Panc1 (cell line): ENCODE measurements at regions not wholly inside any gene's neighbourhood (a gene's known extent, or its start where the extent isn't known, plus 50 kb on each side); places are given as distances from the start of the nearest gene placed in this dataset.

Experiments used
- ATAC-seq: fragments of 200-7000 bp; cut with Tn5 transposase; 2 replicates; pipeline ENCODE4 v1.9.1; 2020; ENCODE audit warnings: mild to moderate bottlenecking, moderate library complexity
- BruUV-seq: library from RNA; stranded (reverse); fragments of 400-500 nt; replicated peaks from 2 replicates; lab custom pipeline; 2021; lab: Mats Ljungman, UMichigan
- CTCF ChIA-PET: fragments of 300-600 bp; sonication (Branson Sonifier 250); formaldehyde crosslinking; loops from one replicate; lab custom pipeline; 2022; ENCODE audit warnings: antibody characterized with exemption; lab: Charles Lee
- POLR2A ChIA-PET: fragments of 300-600 bp; sonication (Branson Sonifier 250); formaldehyde crosslinking; loops from one replicate; lab custom pipeline; 2022; ENCODE audit warnings: antibody characterized with exemption; lab: Charles Lee
- DNase-seq: peaks from one replicate; pipeline ENCODE4 v3.0.0-alpha.2; 2010; ENCODE audit warnings: low read depth, low spot score
- H3K27ac ChIP-seq: 2 replicates; pipeline ENCODE4 v1.5.1; 2011; ENCODE audit warnings: mild to moderate bottlenecking, low read length, inconsistent platforms
- H3K27me3 ChIP-seq: fragments of 200-500 bp; sonication (Bioruptor generic); 2 replicates; pipeline ENCODE4 v1.6.0; 2014; ENCODE audit warnings: low read length, inconsistent platforms; ENCODE audit not compliant: control insufficient read depth, insufficient read depth
- H3K36me3 ChIP-seq: fragments of 200-500 bp; sonication (Bioruptor generic); 2 replicates; pipeline ENCODE4 v1.5.1; 2014; ENCODE audit warnings: inconsistent platforms, mild to moderate bottlenecking, low read length, moderate library complexity; ENCODE audit not compliant: control insufficient read depth, insufficient read depth
- H3K4me1 ChIP-seq: 2 replicates; pipeline ENCODE4 v1.5.1; 2011; ENCODE audit warnings: inconsistent platforms, mild to moderate bottlenecking, low read length, moderate library complexity; ENCODE audit not compliant: control insufficient read depth, insufficient read depth
- H3K4me3 ChIP-seq, 2 experiments: 2 replicates each; pipeline ENCODE4 v1.5.1; 2011 to 2012; ENCODE audit warnings: low read depth in 2 of 2, low read length in 2 of 2, mild to moderate bottlenecking in 2 of 2, inconsistent platforms in 1 of 2, moderate library complexity in 1 of 2
- H3K9me3 ChIP-seq: fragments of 200-500 bp; sonication (Bioruptor generic); 2 replicates; pipeline ENCODE4 v1.5.1; 2014; ENCODE audit warnings: low read depth, mild to moderate bottlenecking, inconsistent platforms, low read length, moderate library complexity; ENCODE audit not compliant: control insufficient read depth, insufficient read depth
- POLR2AphosphoS5 ChIP-seq: IDR thresholded peaks from 2 replicates; pipeline ENCODE4 v1.6.1; 2012; ENCODE audit warnings: mild to moderate bottlenecking, low read depth, low read length, moderate library complexity
- SIN3A ChIP-seq: IDR thresholded peaks from 2 replicates; pipeline ENCODE4 v1.6.1; 2012; ENCODE audit warnings: low read depth, mild to moderate bottlenecking, low read length, moderate library complexity, borderline replicate concordance; ENCODE audit not compliant: insufficient read depth
- TCF7L2 ChIP-seq: IDR thresholded peaks from 2 replicates; pipeline ENCODE4 v1.6.1; 2011; ENCODE audit warnings: mild to moderate bottlenecking, low read depth, low read length, inconsistent platforms
- in situ Hi-C: cut with HindIII; loops from 2 replicates; pipeline ENCODE4 v1.10.0; 2016; ENCODE audit warnings: low sequenced_read_pairs, low pct_unique_long_range_greater_than_20kb
- intact Hi-C: fragments of 100-400 bp; cut with micrococcal nuclease; formaldehyde crosslinking; loops from one replicate; pipeline ENCODE4 v1.10.0; 2022; ENCODE audit not compliant: unreplicated experiment
- TF ChIP-seq, protein P1 (sequence below), 2 experiments: IDR thresholded peaks; 2 replicates each; pipeline ENCODE4 v1.6.1; 2011 to 2012; ENCODE audit warnings: low read depth in 2 of 2, control low read depth in 1 of 2, low read length in 1 of 2, mild to moderate bottlenecking in 1 of 2, moderate library complexity in 1 of 2; ENCODE audit not compliant: insufficient read depth in 1 of 2
- TF ChIP-seq, protein P2 (sequence below): fragments of 450-650 bp; IDR thresholded peaks from 2 replicates; pipeline ENCODE4 v1.5.1; 2017; ENCODE audit warnings: mild to moderate bottlenecking

DNA sequence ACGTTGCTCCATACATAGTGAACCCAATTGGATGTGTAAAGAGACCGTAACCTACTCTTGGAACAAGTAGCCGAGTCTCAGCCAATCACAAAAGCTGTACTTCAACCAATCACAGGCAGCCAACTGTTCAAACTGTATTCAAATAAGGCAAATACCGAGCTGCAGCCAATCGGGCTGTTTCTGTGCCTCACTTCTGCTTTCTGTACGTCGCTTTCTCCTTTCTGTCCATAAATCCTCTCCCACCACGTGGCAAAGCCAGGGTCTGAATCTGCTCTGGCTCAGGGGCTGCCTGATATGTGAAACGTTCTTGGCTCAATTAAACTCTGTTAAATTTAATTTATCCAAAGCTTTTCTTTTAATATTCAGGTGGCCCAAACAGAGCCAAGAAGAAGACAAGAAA, 210.3 kb downstream of the URB2 start:
- no TSS peak for BruUV-seq
- ChIA-PET POLR2A (no interaction called here), CTCF (no interaction called here)
- H3K27ac ChIP-seq, result no peak overlapping the region
- H3K4me1 ChIP-seq, result no peaks in the 10 kb centered on the region
- in situ Hi-C loops (no loop called here), intact Hi-C loops (no loop called here)
- no peaks in the 10 kb centered on the region for H3K36me3 ChIP-seq
- no peak overlapping the region for H3K4me3 ChIP-seq
- no peaks in the 10 kb centered on the region for H3K9me3 ChIP-seq
- no peak for ATAC-seq
- no peak for DNase-seq
- TF ChIP-seq TCF7L2 (no peak), POLR2AphosphoS5 (no peak), SIN3A (no peak)
- TF ChIP-seq, protein P1, sequence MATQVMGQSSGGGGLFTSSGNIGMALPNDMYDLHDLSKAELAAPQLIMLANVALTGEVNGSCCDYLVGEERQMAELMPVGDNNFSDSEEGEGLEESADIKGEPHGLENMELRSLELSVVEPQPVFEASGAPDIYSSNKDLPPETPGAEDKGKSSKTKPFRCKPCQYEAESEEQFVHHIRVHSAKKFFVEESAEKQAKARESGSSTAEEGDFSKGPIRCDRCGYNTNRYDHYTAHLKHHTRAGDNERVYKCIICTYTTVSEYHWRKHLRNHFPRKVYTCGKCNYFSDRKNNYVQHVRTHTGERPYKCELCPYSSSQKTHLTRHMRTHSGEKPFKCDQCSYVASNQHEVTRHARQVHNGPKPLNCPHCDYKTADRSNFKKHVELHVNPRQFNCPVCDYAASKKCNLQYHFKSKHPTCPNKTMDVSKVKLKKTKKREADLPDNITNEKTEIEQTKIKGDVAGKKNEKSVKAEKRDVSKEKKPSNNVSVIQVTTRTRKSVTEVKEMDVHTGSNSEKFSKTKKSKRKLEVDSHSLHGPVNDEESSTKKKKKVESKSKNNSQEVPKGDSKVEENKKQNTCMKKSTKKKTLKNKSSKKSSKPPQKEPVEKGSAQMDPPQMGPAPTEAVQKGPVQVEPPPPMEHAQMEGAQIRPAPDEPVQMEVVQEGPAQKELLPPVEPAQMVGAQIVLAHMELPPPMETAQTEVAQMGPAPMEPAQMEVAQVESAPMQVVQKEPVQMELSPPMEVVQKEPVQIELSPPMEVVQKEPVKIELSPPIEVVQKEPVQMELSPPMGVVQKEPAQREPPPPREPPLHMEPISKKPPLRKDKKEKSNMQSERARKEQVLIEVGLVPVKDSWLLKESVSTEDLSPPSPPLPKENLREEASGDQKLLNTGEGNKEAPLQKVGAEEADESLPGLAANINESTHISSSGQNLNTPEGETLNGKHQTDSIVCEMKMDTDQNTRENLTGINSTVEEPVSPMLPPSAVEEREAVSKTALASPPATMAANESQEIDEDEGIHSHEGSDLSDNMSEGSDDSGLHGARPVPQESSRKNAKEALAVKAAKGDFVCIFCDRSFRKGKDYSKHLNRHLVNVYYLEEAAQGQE (IDR thresholded peaks at IDR 0.05; ENCODE audit: insufficient read depth in 1 of 2, low read depth in 2 of 2, low read length in 1 of 2), result no peak
- TF ChIP-seq, protein P2, sequence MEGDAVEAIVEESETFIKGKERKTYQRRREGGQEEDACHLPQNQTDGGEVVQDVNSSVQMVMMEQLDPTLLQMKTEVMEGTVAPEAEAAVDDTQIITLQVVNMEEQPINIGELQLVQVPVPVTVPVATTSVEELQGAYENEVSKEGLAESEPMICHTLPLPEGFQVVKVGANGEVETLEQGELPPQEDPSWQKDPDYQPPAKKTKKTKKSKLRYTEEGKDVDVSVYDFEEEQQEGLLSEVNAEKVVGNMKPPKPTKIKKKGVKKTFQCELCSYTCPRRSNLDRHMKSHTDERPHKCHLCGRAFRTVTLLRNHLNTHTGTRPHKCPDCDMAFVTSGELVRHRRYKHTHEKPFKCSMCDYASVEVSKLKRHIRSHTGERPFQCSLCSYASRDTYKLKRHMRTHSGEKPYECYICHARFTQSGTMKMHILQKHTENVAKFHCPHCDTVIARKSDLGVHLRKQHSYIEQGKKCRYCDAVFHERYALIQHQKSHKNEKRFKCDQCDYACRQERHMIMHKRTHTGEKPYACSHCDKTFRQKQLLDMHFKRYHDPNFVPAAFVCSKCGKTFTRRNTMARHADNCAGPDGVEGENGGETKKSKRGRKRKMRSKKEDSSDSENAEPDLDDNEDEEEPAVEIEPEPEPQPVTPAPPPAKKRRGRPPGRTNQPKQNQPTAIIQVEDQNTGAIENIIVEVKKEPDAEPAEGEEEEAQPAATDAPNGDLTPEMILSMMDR, result no peak
- peaks cover 13% of the 10 kb centered on the region for H3K27me3 ChIP-seq

DNA sequence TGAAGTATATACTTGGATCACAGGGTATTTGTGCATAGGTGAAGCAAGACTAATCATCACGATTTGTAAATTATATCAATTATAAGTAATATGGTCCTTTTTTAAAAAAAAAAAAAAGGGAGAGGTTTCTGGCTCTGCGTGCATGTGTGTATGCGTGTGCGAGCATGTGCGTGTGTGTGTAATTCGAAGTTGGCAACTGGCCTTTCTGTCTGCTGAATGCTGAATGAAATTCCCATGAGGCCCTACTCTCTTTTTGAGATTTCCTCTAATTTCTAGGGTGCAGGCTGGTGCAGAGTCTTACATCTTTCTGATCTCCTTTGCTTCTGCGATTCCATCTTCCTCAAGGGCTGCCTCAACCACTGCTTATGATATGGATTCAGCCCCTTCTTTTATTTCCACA, 212.2 kb downstream of the URB2 start:
- peaks cover 13% of the 10 kb centered on the region for H3K27me3 ChIP-seq
- TF ChIP-seq TCF7L2, result no peak
- TF ChIP-seq SIN3A, result no peak
- TF ChIP-seq, protein P1 (IDR thresholded peaks at IDR 0.05; ENCODE audit: insufficient read depth in 1 of 2, low read depth in 2 of 2, low read length in 1 of 2), result no peak
- H3K36me3 ChIP-seq, result no peaks in the 10 kb centered on the region
- no peak for ATAC-seq
- no TSS peak for BruUV-seq
- H3K4me1 ChIP-seq, result no peaks in the 10 kb centered on the region
- H3K4me3 ChIP-seq, result no peak overlapping the region
- no peaks in the 10 kb centered on the region for H3K9me3 ChIP-seq
- intact Hi-C loops, result no loop called here
- POLR2A ChIA-PET, result no interaction called here
- in situ Hi-C loops, result no loop called here
- no peak for DNase-seq
- CTCF ChIA-PET, result no interaction called here
- H3K27ac ChIP-seq, result no peak overlapping the region
